ENCODE measurements at regions not wholly inside any gene's neighbourhood (a gene's known extent, or its start where the extent isn't known, plus 50 kb on each side); places are given as distances from the start of the nearest gene placed in this dataset.

- Histone ChIP-seq H3K36me3 (no peaks in the 10 kb centered on the region), H3K4me3 (no peak overlapping the region), H3K27me3 (no peaks in the 10 kb centered on the region), H3K27ac (no peak overlapping the region), H3K4me1 (no peaks in the 10 kb centered on the region), H3K9me3 (no peaks in the 10 kb centered on the region)
- intact Hi-C loops (cut with DNase I), result no loop called here
- 60% methylated on average over 3 of the region's 4 CpGs for WGBS (ENCODE audit: insufficient coverage, low coverage, low lambda C conversion rate, missing lambda C conversion rate)
- TF ChIP-seq POLR2A (IDR thresholded peaks at IDR 0.05) (no peak), CTCF (IDR thresholded peaks at IDR 0.05) (no peak)
- DNase-seq (no peak), ATAC-seq (no peak)
Measured at GRCh38 chr2:126751477-126751876, 95.5 kb downstream of the GYPC start.

GRCh38 chr2:126752876-126753275, 96.9 kb downstream of the GYPC start:
- TF ChIP-seq CTCF (IDR thresholded peaks at IDR 0.05), result no peak
- ATAC-seq (no peak), DNase-seq (no peak)
- H3K4me1 ChIP-seq, result no peaks in the 10 kb centered on the region
- WGBS (ENCODE audit: insufficient coverage, low coverage, low lambda C conversion rate, missing lambda C conversion rate), result 40% methylated on average over 1 of the region's 4 CpGs
- intact Hi-C loops (cut with DNase I), result no loop called here
- H3K36me3 ChIP-seq, result no peaks in the 10 kb centered on the region
- H3K27me3 ChIP-seq, result no peaks in the 10 kb centered on the region
- no peaks in the 10 kb centered on the region for H3K9me3 ChIP-seq
- H3K27ac ChIP-seq, result no peak overlapping the region
- H3K4me3 ChIP-seq, result no peak overlapping the region

- DNase-seq (no peak), ATAC-seq (no peak)
- no peaks in the 10 kb centered on the region for H3K36me3 ChIP-seq
- no peaks in the 10 kb centered on the region for H3K9me3 ChIP-seq
- no peak overlapping the region for H3K27ac ChIP-seq
- intact Hi-C loops (cut with DNase I), result no loop called here
- 65% methylated on average over 2 of the region's 11 CpGs for WGBS (ENCODE audit: insufficient coverage, low coverage, low lambda C conversion rate, missing lambda C conversion rate)
- H3K4me1 ChIP-seq, result no peaks in the 10 kb centered on the region
- no peak for TF ChIP-seq CTCF (IDR thresholded peaks at IDR 0.05)
- TF ChIP-seq POLR2A (IDR thresholded peaks at IDR 0.05), result no peak
- H3K4me3 ChIP-seq, result no peak overlapping the region
- no peaks in the 10 kb centered on the region for H3K27me3 ChIP-seq
Measured at GRCh38 chr2:126753501-126754212, 97.7 kb downstream of the GYPC start.

- no peaks in the 10 kb centered on the region for H3K4me1 ChIP-seq
- no peak for ATAC-seq
- H3K27ac ChIP-seq, result no peak overlapping the region
- WGBS (ENCODE audit: insufficient coverage, low coverage, low lambda C conversion rate, missing lambda C conversion rate), result 83% methylated on average over 3 of the region's 5 CpGs
- no peaks in the 10 kb centered on the region for H3K9me3 ChIP-seq
- no peak for DNase-seq
- intact Hi-C loops (cut with DNase I), result no loop called here
- no peaks in the 10 kb centered on the region for H3K36me3 ChIP-seq
- H3K27me3 ChIP-seq, result no peaks in the 10 kb centered on the region
- no peak overlapping the region for H3K4me3 ChIP-seq
- TF ChIP-seq POLR2A (IDR thresholded peaks at IDR 0.05) (no peak), CTCF (IDR thresholded peaks at IDR 0.05) (no peak)
Measured at GRCh38 chr2:126754240-126755004, 98.5 kb downstream of the GYPC start.

Data from right lobe of liver (tissue), 6 donors.